ENCODE measurements at regions not wholly inside any gene's neighbourhood (a gene's known extent, or its start where the extent isn't known, plus 50 kb on each side); places are given as distances from the start of the nearest gene placed in this dataset.

DNA sequence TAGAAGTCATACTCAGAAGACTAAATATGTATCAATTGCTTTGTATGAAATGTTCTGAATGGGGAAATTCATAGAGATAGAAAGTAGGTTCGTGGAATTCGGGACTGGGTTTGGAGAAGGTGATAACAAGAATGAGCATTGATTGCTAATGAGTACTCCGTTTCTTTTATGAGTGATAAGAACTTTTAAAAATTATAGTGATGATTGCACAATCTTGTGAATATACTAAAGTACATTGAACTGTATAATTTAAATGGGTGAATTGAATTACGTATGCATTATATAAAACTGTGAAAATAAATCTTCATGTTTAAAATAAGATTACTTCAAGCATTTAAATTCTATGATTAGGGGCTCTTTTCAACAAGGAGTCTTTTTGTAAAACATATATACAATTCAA is 425.6 kb upstream of the NCAM2 start:
- no peak for DNase-seq (ENCODE audit: low read depth in 4 of 4, low spot score in 1 of 4)

- DNase-seq (ENCODE audit: low read depth in 4 of 4, low spot score in 1 of 4): no peak
Measured at GRCh38 chr21:20581361-20581760, 416.8 kb upstream of the NCAM2 start.

- no peak for DNase-seq (ENCODE audit: low read depth in 4 of 4, low spot score in 1 of 4)
Measured at GRCh38 chr21:20591284-20591683, 406.9 kb upstream of the NCAM2 start.

DNA sequence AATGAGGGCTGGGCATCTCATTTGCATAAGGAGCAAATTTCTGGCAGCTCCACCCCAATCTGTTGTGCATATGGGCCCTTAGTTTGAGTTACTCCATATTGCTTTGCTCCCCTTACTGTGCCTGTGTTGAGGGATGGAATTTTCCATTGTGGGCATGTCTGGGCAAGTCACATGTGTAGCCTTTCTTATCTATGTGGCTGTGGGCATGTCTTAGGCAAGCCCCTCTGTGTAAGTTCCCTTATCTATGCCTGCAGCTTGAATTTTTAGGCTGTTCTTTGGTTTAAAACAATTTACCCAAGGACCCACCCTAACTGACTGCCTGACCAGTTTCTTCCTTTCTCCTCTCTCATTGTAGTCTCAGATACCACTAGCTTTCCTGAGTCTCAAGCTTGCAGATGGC is 405.7 kb upstream of the NCAM2 start:
- DNase-seq (ENCODE audit: low read depth in 4 of 4, low spot score in 1 of 4): no peak

- DNase-seq (ENCODE audit: low read depth in 4 of 4, low spot score in 1 of 4): no peak
Measured at GRCh38 chr21:20603236-20603635, 395.0 kb upstream of the NCAM2 start.

- no peak for DNase-seq (ENCODE audit: low read depth in 4 of 4, low spot score in 1 of 4)
Measured at GRCh38 chr21:20611008-20611407, 387.2 kb upstream of the NCAM2 start.

GRCh38 chr21:20613654-20614053 is 384.6 kb upstream of the NCAM2 start:
- DNase-seq (ENCODE audit: low read depth in 4 of 4, low spot score in 1 of 4): no peak

DNA sequence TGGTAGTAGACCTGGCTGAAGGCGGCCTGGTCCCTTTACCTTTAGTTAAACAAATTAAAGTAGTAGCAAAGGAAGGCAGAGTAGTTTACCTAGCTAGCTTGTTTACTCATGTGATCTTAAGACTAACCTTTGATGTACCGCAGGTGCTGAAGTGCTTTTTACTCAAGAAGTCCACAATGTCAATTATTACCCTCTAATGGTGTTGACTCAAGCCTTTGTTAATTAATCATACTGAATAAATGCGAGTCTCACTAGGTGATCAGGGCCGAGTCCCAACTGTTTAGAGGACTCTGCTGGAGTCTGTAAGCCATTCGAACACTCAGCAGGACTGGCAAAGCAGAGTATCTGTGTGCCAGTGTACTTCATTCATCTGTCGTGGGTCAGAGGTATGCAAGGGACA is 381.1 kb upstream of the NCAM2 start:
- no peak for DNase-seq (ENCODE audit: low read depth in 4 of 4, low spot score in 1 of 4)

GRCh38 chr21:20618878-20619277 is 379.3 kb upstream of the NCAM2 start:
- no peak for DNase-seq (ENCODE audit: low read depth in 4 of 4, low spot score in 1 of 4)

DNA sequence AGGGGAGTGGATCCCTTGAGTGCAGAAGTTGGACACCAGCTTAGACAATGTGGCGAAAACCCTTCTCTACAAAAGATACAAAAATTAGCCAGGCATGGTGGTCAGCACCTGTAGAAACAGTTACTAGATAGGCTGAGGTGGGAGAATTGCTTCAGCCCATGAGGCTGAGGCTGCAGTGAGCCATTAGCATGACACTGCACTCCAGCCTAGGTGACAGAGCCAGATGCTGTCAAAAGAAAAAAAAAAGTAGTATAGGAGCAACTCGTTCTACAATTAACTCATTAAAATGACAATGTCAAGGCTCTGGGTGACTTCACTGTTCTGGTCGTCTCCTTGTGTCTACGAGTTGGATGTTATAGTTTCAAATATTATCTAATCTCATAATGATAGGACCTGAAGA is 370.6 kb upstream of the NCAM2 start:
- no peak for DNase-seq (ENCODE audit: low read depth in 4 of 4, low spot score in 1 of 4)

DNA sequence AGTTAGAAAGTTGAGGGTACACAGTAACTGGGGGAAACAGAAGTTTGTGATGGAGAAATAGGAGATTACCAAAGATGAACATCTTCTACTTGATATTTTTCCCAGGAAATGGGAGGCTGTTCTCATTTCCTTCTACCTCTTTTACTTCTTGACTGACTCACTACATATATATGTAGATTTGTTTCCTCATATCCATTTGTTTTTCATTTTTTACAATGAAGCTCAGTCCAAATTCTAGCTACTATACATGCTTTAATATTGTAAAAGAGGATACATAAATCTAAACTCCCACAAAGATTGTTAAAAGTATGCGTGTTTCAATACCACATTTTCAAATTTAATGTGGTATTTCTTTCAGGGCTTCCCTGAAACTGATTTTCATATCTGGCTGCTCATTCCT is 366.6 kb upstream of the NCAM2 start:
- no peak for DNase-seq (ENCODE audit: low read depth in 4 of 4, low spot score in 1 of 4)

DNA sequence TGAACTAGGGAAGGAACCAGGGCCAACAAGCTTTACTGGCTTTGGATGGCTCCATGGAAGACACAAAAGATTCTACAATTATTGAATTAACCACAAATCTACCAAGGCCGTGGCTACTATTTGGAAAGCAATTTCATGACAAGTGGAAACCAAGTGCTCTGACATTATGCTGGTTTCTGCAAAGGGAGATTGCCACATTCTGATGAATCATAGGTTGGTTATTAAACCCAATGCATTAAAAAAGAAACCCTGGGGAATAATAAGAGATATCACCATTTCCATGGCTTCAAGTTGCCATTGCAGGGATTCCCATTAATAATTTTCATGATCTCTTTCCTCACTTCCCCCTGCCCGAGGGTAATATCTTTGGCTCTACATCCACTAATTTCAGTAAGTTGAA is 359.2 kb upstream of the NCAM2 start:
- DNase-seq (ENCODE audit: low read depth in 4 of 4, low spot score in 1 of 4): no peak

DNA sequence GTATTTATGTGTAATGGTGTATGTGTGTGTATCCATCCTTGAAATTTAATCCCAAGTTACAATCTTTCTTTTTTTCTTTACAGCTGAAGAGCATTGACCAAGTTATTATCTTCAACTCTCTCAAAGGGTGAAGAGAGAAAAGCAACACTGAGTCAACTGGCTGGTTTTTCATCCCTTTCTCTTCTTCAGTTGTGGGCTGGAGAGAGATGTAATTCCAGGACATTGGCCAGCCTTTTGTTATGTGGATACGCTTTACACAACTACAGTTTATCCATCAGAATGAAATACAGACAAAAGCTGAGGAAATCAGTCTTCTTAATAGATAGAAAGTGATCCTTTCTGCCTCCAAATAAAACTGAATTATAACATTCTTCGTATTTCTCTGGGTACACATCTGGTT is 357.0 kb upstream of the NCAM2 start:
- no peak for DNase-seq (ENCODE audit: low read depth in 4 of 4, low spot score in 1 of 4)

GRCh38 chr21:20642681-20643080 is 355.5 kb upstream of the NCAM2 start:
- no peak for DNase-seq (ENCODE audit: low read depth in 4 of 4, low spot score in 1 of 4)

- no peak for DNase-seq (ENCODE audit: low read depth in 4 of 4, low spot score in 1 of 4)
Measured at GRCh38 chr21:20644552-20644951, 353.7 kb upstream of the NCAM2 start.

GRCh38 chr21:20645344-20645743 is 352.9 kb upstream of the NCAM2 start:
- no peak for DNase-seq (ENCODE audit: low read depth in 4 of 4, low spot score in 1 of 4)

DNA sequence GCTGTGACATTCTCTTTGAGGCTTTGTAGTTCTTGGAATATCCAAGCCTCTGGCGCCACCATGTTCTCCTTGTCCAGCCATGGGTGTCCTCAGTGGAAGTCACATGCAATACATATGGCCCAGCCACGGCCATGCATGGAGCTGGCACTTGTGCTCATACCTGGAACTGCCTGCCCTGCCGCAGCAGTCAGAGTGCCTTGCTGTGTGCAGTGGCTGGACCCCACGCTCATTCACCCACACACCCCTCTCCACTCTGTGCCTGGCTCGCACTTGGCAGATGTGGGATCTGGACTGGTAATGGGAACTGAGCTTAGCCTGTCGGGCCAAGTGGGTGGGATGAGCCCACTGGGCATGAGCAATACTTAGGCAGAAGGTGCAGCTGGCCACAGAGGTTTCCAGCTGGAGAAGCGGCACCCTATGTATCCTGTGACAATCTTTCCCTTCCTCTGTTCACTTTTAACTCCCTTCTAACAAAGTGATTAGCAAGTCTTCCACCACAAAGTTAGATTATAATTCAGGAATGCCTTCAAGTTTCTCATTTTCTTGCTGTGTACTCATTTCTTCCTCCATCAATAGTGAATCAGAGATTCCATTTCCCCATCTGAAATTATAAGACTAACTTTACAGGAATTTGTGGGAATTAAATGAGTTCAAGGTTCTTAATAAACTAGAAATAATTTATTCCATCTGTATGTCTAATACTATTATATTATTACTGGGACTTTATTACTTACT is 351.6 kb upstream of the NCAM2 start:
- DNase-seq (ENCODE audit: low read depth in 4 of 4, low spot score in 1 of 4): no peak

DNA sequence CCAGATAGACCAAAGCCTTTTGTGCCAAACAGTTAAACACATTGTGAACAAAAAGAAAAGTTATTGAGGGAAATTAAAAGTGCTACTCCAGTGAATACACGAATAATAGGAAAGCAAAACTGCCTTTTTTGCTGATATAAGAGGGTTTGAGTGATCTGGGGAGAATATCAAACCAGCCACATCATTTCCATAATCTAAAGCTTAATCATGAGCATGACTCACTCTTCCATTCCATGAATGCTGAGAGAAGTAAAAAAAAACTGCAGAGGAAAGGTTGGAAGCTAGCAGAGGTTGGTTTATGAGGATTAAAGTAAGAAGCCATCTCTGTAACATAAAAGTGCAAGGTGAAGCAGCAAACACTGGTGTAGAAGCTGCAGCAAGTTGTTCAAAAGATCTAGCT is 350.6 kb upstream of the NCAM2 start:
- DNase-seq (ENCODE audit: low read depth in 4 of 4, low spot score in 1 of 4): no peak

DNA sequence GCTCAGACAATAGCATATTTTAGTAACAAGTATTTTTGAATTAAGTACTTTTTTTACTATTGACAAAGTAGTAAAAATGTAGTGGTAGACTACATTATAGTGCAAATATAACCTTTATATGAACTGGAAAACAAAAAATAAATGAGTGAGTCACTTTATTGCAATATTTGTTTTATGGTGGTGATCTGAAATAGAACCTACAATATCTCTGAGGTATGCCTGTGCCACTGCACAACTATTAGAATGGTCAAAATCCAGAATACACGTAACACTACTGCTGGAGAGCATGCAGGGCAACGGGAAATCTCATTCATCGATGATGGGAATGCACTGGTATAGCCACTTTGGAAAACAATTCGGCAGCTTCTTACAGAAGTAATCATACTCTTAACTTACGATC is 349.0 kb upstream of the NCAM2 start:
- DNase-seq (ENCODE audit: low read depth in 4 of 4, low spot score in 1 of 4): no peak

GRCh38 chr21:20652846-20653245 is 345.4 kb upstream of the NCAM2 start:
- no peak for DNase-seq (ENCODE audit: low read depth in 4 of 4, low spot score in 1 of 4)

DNA sequence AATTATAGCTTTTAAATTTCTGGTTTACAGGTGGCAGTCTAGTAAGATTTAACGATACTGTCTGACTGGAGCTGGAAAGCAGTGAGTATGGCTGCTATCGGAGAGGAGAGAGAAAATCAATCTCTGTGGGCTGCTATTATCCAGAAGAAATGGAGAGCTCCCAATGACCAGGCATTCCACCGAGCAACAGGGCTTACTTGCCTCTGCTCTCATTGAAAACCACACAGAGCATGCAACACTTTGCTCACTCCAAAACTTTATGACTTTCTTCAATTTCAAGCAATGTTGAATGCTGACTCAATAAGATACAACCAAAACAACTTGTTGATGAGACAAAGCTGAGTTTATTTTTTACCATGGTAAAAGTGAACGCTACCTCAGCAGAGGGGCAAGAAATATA is 337.0 kb upstream of the NCAM2 start:
- no peak for DNase-seq (ENCODE audit: low read depth in 4 of 4, low spot score in 1 of 4)

DNA sequence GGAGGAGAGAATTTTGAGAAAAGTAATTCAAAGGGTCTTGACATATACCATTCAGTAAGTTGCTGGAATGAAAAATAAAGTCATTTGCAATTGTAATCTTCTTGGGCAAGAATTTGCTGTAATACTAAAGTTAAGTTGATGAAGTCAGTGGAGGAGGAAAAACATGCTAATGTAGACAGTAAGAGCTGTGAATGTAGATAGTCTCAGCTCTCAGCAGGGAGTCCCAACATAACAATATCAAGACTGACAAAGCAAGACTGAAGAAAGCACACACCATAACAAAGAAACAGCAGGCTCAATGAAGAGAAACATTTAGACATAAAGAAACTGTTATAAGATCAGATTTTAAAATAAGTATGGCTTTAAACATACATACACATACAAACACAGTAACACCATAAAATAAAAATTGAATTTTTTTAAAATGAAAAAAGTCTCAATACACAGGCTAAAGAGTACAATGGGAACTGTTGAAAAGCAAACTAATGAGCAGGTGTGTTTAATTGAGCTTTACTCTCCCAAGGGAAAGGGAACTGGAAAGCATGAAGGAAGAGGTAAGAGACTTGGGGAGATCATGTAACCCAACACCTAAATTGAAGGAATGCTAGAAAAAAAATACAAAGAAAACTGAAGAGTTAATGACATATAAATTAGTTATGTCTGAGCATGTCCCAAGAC is 336.3 kb upstream of the NCAM2 start:
- DNase-seq (ENCODE audit: low read depth in 4 of 4, low spot score in 1 of 4): no peak

DNA sequence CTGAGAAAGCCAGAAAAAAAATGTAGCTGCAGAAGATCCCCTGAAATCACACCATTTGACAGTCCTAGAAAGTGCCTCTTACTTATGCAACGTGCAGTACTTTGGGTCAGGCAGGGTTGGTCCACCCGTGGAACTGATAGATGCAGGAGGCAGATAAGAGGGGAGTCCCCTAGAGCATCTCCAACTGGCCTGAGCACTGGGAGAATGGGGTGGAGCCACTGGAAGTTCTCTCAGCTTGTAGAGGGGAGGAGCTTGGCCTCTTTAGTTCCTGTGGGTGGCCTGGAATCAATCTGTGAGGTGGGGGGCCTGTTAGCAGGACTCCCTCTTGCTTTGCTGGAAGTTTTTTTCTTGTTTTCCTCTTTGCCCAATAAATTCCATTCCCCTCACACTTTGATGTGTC is 335.7 kb upstream of the NCAM2 start:
- DNase-seq (ENCODE audit: low read depth in 4 of 4, low spot score in 1 of 4): no peak

Data from stimulated activated CD4-positive, alpha-beta T cell treated with anti-CD3 and anti-CD28 coated beads, Interleukin-1b, Interleukin-23, amount 100 ng/mL, for 24 hours (primary cell).